H7 (cell line): ENCODE measurements at regions not wholly inside any gene's neighbourhood (a gene's known extent, or its start where the extent isn't known, plus 50 kb on each side); places are given as distances from the start of the nearest gene placed in this dataset.

Experiments used
- DNase-seq: peaks from one replicate; pipeline ENCODE4 v3.0.0; 2012
- H3K27me3 ChIP-seq: 2 replicates; pipeline ENCODE4 v1.6.0; 2011; ENCODE audit warnings: mild to moderate bottlenecking, low read length; ENCODE audit not compliant: control insufficient read depth, insufficient read depth
- H3K36me3 ChIP-seq: replicated peaks from 2 replicates; pipeline ENCODE4 v1.5.1; 2011; ENCODE audit warnings: low read length; ENCODE audit not compliant: control insufficient read depth, insufficient read depth
- H3K4me3 ChIP-seq: 2 replicates; pipeline ENCODE4 v1.5.1; 2011; ENCODE audit warnings: low read depth, mild to moderate bottlenecking, control low read depth, low read length, moderate library complexity; ENCODE audit not compliant: insufficient read depth

DNA sequence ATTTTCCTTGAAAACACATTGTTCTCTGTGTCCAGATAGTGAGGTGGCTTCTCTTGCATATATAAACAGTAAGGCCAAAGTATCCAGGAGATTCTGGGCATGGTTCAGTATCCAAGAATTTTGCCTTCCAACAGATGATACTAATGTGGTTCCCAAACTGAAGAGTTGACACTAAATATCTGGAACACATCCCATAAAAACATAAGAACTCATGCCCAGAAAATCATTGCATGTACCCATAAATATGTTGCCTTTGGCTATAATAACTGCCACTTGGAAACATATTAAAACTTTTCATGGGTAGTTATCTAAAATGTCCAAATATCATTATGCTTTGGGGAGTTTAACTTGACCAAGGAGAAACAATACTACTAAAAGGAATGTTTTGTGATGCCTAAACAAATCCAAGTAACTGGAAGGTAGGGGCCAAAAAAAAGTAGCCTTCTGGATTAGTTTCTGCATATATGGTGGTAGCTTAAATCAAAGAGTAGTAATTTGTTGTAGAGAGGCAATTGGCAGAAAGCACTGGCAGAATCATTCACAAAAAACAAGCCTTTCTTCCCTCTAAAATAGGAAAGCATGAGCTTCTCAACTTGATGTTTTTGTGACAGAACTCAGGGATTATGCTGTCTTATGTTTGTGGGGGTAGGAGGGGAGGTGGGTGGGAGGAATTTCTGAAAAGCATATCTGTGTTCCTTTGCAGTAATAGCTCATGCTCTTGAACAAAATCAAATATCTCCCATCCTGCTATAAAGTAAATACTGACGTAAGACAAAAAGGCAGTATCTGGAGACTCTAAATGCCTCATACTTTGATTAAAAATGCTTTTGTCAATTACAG, 753.9 kb downstream of the TUSC7 start:
- H3K4me3 ChIP-seq: no peak overlapping the region
- no peak for DNase-seq
- H3K36me3 ChIP-seq: no peaks in the 10 kb centered on the region
- no peaks in the 10 kb centered on the region for H3K27me3 ChIP-seq

GRCh38 chr3:117471831-117472230, 762.3 kb downstream of the TUSC7 start:
- H3K36me3 ChIP-seq: no peaks in the 10 kb centered on the region
- no peak for DNase-seq
- H3K27me3 ChIP-seq: no peaks in the 10 kb centered on the region
- H3K4me3 ChIP-seq: no peak overlapping the region

GRCh38 chr3:117473981-117474538, 764.5 kb downstream of the TUSC7 start:
- H3K36me3 ChIP-seq: no peaks in the 10 kb centered on the region
- H3K4me3 ChIP-seq: no peak overlapping the region
- H3K27me3 ChIP-seq: no peaks in the 10 kb centered on the region
- DNase-seq: no peak

DNA sequence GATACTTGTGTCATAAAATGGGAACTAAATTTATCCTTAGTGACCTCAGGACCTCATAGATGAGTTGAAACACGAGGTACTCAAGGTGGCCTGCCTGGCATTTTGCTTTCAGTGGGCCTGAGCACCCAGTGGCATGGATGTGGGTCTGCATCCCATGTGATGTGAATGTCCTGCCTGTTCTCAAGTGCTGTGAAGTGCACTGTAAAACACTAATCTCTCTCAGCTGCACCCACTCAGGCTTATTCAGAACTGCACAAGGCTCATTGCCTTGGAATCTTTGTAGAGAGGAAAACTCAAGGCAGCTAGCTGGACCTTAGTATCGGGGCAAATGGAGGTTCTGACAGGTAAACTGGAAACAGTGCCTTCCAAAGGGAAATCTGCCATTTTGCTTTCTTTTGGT, 767.0 kb downstream of the TUSC7 start:
- H3K36me3 ChIP-seq: no peaks in the 10 kb centered on the region
- DNase-seq: no peak
- H3K27me3 ChIP-seq: no peaks in the 10 kb centered on the region
- no peak overlapping the region for H3K4me3 ChIP-seq

DNA sequence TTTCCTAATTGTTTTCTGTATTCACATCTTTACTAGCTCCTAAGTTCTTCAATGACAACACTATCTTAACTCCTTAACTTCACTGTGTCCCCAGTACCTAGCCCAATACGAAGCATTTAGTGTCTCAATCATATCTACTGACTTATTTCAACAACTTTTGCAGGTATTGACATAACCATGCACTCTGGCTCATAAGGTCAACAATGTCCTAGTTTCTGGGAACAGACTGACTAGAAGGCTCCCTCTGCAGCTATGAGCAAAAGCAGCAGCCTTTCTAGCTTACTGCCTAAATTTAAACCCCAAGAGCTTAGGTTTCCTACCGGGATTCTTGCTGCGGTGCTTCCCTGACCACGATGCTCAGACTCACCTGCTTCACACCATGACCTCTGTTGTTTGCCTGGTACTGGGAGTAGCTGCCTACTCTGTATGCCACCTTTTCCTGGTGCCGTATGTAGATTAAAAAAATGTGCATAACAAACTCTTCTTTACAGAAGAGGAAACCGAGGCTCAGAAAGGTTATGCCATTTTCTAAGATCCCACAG, 767.7 kb downstream of the TUSC7 start:
- Histone ChIP-seq H3K27me3 (no peaks in the 10 kb centered on the region), H3K36me3 (no peaks in the 10 kb centered on the region), H3K4me3 (no peak overlapping the region)
- no peak for DNase-seq

DNA sequence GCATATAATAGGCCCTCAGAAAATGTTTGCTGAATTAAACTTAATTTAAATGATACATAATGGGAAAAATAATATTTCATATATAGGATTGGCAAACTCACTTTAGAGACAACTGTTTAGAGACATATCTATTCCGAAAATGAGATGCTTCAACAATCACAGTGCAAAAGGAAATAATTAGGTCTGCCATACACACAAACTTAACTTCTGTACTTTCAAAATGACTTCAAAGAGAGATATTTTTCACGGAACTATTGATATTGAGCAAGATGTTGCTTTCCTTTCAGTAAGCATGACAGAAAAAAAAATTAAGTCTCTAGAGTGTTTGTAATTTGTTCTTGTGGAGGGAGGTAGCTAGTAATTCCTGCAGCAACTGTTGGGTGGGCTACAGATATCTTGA, 769.5 kb downstream of the TUSC7 start:
- no peak overlapping the region for H3K4me3 ChIP-seq
- H3K36me3 ChIP-seq: no peaks in the 10 kb centered on the region
- no peak for DNase-seq
- H3K27me3 ChIP-seq: no peaks in the 10 kb centered on the region

GRCh38 chr3:117480525-117480924, 770.9 kb downstream of the TUSC7 start:
- Histone ChIP-seq H3K36me3 (no peaks in the 10 kb centered on the region), H3K27me3 (no peaks in the 10 kb centered on the region)

GRCh38 chr3:117480972-117481371, 771.4 kb downstream of the TUSC7 start:
- Histone ChIP-seq H3K36me3 (no peaks in the 10 kb centered on the region), H3K27me3 (no peaks in the 10 kb centered on the region), H3K4me3 (no peak overlapping the region)
- no peak for DNase-seq

More at GRCh38 chr3:117480525-117480924, 770.9 kb downstream of the TUSC7 start:
- no peak overlapping the region for H3K4me3 ChIP-seq
- no peak for DNase-seq

DNA sequence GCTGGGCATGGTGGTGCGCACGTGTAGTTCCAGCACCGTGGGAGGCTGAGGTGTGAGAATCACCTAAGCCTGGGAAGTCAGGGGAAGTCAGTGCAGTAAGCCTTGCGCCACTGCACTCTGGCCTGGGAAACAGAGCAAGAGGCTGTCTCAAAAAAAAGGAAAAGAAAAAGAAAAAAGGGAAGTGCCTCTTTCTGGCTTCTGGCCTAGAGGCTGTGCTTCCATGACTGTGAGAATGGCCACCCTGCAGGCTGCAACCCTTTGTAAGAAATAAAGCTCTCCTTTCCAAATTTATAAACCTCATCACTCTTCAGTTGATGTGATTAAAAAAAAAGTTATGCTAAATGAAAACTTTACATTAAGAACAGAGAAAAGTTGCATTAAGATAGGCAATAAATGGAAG, 774.3 kb downstream of the TUSC7 start:
- Histone ChIP-seq H3K27me3 (no peaks in the 10 kb centered on the region), H3K36me3 (no peaks in the 10 kb centered on the region), H3K4me3 (no peak overlapping the region)
- no peak for DNase-seq

GRCh38 chr3:117485841-117486240, 776.3 kb downstream of the TUSC7 start:
- Histone ChIP-seq H3K36me3 (no peaks in the 10 kb centered on the region), H3K27me3 (no peaks in the 10 kb centered on the region; the same call in 1 of the 2 replicates), H3K4me3 (no peak overlapping the region)
- DNase-seq: no peak

DNA sequence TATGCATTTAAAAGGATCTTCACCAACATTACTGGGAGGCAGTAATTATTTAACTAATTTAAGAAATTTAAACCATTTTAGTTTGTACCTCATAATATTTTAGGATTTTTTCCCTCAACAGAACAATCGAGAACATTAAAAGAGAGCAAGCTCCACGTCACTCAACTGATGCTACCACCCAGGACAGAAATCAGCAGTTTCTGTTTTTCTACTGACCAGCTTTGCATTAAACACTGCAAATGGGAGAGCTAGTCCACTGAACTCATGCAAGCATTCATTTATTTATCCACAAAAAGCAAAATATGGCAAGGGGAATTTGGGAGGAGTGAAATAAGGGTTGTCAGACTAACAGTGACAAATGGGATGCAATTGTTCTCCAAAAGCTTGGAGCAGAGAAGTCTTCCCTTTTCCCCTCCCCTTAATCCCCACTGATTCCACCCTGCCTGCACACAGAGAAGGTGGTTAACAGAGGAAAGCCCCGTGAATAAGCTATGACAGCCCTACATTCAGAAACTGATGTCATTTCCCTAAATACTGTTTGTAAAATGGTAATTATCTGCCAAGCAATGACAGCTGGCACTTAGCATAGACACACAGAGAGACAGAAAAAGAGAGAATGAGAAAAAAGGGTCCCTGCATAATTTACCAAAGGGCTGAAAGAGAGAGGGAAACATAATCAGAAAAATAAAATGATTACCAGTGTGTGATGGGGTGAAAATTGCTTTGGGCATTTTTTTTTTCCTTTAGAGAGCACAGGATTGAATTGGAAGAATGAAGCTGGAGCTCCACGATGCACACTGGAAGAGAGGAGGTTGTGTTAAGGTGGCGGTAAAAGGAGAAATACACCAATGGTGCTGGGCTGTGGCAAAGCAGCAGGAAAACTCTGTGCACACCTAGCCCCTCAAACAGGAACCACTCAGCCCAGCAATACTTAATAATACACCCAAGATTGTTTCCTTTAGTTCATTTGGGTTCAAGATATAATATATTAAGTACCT, 777.4 kb downstream of the TUSC7 start:
- Histone ChIP-seq H3K4me3 (no peak overlapping the region), H3K36me3 (no peaks in the 10 kb centered on the region), H3K27me3 (no peaks in the 10 kb centered on the region; the same call in 1 of the 2 replicates)
- no peak for DNase-seq

- H3K27me3 ChIP-seq: no peaks in the 10 kb centered on the region; the same call in 1 of the 2 replicates
- H3K36me3 ChIP-seq: no peaks in the 10 kb centered on the region
- DNase-seq: no peak
- H3K4me3 ChIP-seq: no peak overlapping the region
Observed at GRCh38 chr3:117488983-117489382, 779.4 kb downstream of the TUSC7 start.

- Histone ChIP-seq H3K36me3 (no peaks in the 10 kb centered on the region), H3K4me3 (no peak overlapping the region), H3K27me3 (no peaks in the 10 kb centered on the region; the same call in 1 of the 2 replicates)
- no peak for DNase-seq
Observed at GRCh38 chr3:117489663-117490079, 780.1 kb downstream of the TUSC7 start.

DNA sequence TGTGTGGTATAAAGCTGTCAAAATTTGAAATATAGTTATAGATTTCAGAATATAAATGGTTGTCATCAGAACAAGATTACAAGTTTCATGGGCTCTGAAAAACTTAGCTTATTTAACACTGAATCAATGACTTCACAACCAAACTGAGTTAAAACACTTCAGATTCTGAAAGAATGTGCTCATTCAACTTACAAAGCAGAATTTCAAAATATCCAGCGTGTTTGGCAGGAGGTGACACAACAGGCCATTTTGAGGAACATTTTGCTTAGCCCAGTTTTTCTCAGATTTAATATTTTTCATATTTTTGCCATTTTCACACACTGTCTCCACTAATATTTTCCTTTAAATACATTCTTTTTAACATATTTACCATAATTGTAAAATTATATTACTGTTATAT, 781.1 kb downstream of the TUSC7 start:
- no peak for DNase-seq

More for the DNA sequence above, 781.1 kb downstream of the TUSC7 start:
- H3K27me3 ChIP-seq: no peaks in the 10 kb centered on the region; the same call in 1 of the 2 replicates
- no peaks in the 10 kb centered on the region for H3K36me3 ChIP-seq
- H3K4me3 ChIP-seq: no peak overlapping the region
